Bronchial epithelial cell (primary cell): ENCODE measurements at regions not wholly inside any gene's neighbourhood (a gene's known extent, or its start where the extent isn't known, plus 50 kb on each side); places are given as distances from the start of the nearest gene placed in this dataset.

Experiments
- DNase-seq: peaks from one replicate; pipeline ENCODE4 v3.0.0-alpha.2; 2010; ENCODE audit warnings: low read depth
- FAIRE-seq: peaks from 2 replicates; lab custom pipeline; 2011; peaks lifted over from hg19 to GRCh38; lab: Jason Lieb, UNC
- H3K27me3 ChIP-seq: 2 replicates; pipeline ENCODE4 v1.5.1; 2011; ENCODE audit warnings: low read length; ENCODE audit not compliant: control insufficient read depth, insufficient read depth
- H3K36me3 ChIP-seq: 2 replicates; pipeline ENCODE4 v1.5.1; 2011; ENCODE audit warnings: low read length; ENCODE audit not compliant: control insufficient read depth, insufficient read depth
- H3K4me3 ChIP-seq: 2 replicates; pipeline ENCODE4 v1.5.1; 2011; ENCODE audit warnings: mild to moderate bottlenecking, low read depth, low read length, control low read depth
- TF ChIP-seq, protein P1 (sequence below): IDR thresholded peaks from 2 replicates; pipeline ENCODE4 v1.5.1; 2011; ENCODE audit warnings: mild to moderate bottlenecking, moderate library complexity, low read length, control low read depth, inconsistent platforms; ENCODE audit not compliant: insufficient read depth, severe bottlenecking

DNA sequence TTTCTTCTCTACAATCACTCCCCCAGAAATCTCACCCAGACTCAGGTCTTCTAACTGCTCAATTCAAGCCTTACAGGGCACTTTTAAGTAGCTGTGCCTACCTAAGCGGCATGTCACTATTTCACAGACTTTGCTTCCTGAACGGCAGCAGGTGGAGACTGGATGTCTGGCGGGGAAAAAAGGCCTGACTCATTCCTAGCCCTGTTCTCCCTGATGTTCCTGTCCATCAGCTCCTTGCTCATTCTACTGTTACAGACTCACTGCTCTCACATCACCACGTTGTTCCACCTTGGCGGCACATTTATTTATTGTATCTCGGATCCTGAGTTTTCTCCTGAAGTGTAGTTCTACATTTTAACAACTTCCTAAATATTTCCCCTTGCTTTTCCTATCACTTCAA, 52.6 kb upstream of the ATP11B start:
- no peak overlapping the region for H3K4me3 ChIP-seq
- FAIRE-seq = peak; percentile 47

DNA sequence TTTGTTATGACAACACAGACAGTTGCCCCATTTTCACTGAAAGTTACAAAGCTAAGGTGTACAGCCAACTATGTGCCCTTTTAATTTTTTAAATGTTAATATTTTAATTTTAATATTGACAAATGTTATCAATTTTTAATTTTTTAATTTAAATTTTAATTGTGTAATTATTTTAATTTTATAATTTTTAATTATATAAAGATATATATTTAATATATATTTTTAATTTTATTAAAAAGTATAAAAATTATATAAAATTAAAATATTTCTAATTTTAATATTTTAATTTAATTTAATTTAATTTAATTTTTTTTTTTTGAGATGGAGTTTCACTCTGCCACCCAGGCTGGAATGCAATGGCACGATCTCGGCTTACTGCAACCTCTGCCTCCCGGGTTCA, 52.1 kb upstream of the ATP11B start:
- no peaks in the 10 kb centered on the region for H3K36me3 ChIP-seq
- FAIRE-seq (no peak), DNase-seq (no peak)
- no peak overlapping the region for H3K4me3 ChIP-seq
- H3K27me3 ChIP-seq = no peaks in the 10 kb centered on the region
- TF ChIP-seq, protein P1, sequence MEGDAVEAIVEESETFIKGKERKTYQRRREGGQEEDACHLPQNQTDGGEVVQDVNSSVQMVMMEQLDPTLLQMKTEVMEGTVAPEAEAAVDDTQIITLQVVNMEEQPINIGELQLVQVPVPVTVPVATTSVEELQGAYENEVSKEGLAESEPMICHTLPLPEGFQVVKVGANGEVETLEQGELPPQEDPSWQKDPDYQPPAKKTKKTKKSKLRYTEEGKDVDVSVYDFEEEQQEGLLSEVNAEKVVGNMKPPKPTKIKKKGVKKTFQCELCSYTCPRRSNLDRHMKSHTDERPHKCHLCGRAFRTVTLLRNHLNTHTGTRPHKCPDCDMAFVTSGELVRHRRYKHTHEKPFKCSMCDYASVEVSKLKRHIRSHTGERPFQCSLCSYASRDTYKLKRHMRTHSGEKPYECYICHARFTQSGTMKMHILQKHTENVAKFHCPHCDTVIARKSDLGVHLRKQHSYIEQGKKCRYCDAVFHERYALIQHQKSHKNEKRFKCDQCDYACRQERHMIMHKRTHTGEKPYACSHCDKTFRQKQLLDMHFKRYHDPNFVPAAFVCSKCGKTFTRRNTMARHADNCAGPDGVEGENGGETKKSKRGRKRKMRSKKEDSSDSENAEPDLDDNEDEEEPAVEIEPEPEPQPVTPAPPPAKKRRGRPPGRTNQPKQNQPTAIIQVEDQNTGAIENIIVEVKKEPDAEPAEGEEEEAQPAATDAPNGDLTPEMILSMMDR = no peak

More for the DNA sequence above, 52.6 kb upstream of the ATP11B start:
- peak; percentile 91 for DNase-seq
- TF ChIP-seq, protein P1 = no peak
- no peaks in the 10 kb centered on the region for H3K27me3 ChIP-seq
- no peaks in the 10 kb centered on the region for H3K36me3 ChIP-seq
